GM23338 (cell line): ENCODE measurements at regions not wholly inside any gene's neighbourhood (a gene's known extent, or its start where the extent isn't known, plus 50 kb on each side); places are given as distances from the start of the nearest gene placed in this dataset.

Experiments used
- ATAC-seq: fragments of 200-7000 bp; cut with Tn5 transposase; 3 replicates; pipeline ENCODE4 v1.9.1; 2020
- DNase-seq: peaks from one replicate; pipeline ENCODE4 v3.0.0-alpha.2; 2015; ENCODE audit warnings: low spot score
- H2AFZ ChIP-seq: fragments of 200-600 bp; sonication (generic); 2 replicates; pipeline ENCODE4 v1.8.0; 2016; ENCODE audit warnings: antibody characterized with exemption, mild to moderate bottlenecking, moderate library complexity
- H3F3A ChIP-seq: fragments of 200-600 bp; sonication (generic); replicated peaks from 2 replicates; pipeline ENCODE4 v1.8.0; 2017; ENCODE audit warnings: antibody characterized with exemption, mixed run types, low read depth
- H3K27ac ChIP-seq: fragments of 200-600 bp; sonication (generic); 2 replicates; pipeline ENCODE4 v1.6.1; 2016; ENCODE audit warnings: low read depth
- H3K27me3 ChIP-seq: fragments of 200-600 bp; sonication (generic); 2 replicates; pipeline ENCODE4 v1.8.0; 2016; ENCODE audit warnings: mild to moderate bottlenecking, mixed run types, moderate library complexity; ENCODE audit not compliant: insufficient read depth
- H3K36me3 ChIP-seq: fragments of 200-600 bp; sonication (generic); 2 replicates; pipeline ENCODE4 v1.8.0; 2016; ENCODE audit warnings: mild to moderate bottlenecking; ENCODE audit not compliant: insufficient read depth
- H3K4me1 ChIP-seq: fragments of 200-600 bp; sonication (generic); 2 replicates; pipeline ENCODE4 v1.8.0; 2016; ENCODE audit warnings: mild to moderate bottlenecking, moderate library complexity; ENCODE audit not compliant: insufficient read depth
- H3K4me2 ChIP-seq: fragments of 200-600 bp; sonication (generic); 2 replicates; pipeline ENCODE4 v1.7.1; 2017; ENCODE audit warnings: mixed run types
- H3K4me3 ChIP-seq: fragments of 200-600 bp; sonication (generic); 2 replicates; pipeline ENCODE4 v1.6.1; 2016; ENCODE audit warnings: mixed run types
- H3K79me2 ChIP-seq: fragments of 200-600 bp; sonication (generic); replicated peaks from 2 replicates; pipeline ENCODE4 v1.8.0; 2017; ENCODE audit warnings: mild to moderate bottlenecking; ENCODE audit not compliant: insufficient read depth
- H3K9me2 ChIP-seq: fragments of 200-600 bp; sonication (generic); 2 replicates; pipeline ENCODE4 v1.8.0; 2017; ENCODE audit not compliant: insufficient read depth
- H4K20me1 ChIP-seq: fragments of 200-600 bp; sonication (generic); replicated peaks from 2 replicates; pipeline ENCODE4 v1.8.0; 2017; ENCODE audit warnings: mild to moderate bottlenecking; ENCODE audit not compliant: insufficient read depth
- H3K27ac Mint-ChIP-seq: 2 replicates; pipeline ENCODE4 v1.8.0; 2020; ENCODE audit warnings: inconsistent platforms, mild to moderate bottlenecking, moderate library complexity, mixed read lengths
- H3K27me3 Mint-ChIP-seq: 3 replicates; pipeline ENCODE4 v1.8.0; 2022; ENCODE audit warnings: low read depth, mild to moderate bottlenecking, moderate library complexity, mixed read lengths, inconsistent platforms; ENCODE audit not compliant: insufficient read depth, poor library complexity
- H3K36me3 Mint-ChIP-seq: 3 replicates; pipeline ENCODE4 v1.8.0; 2021; ENCODE audit warnings: low read depth, mild to moderate bottlenecking, inconsistent platforms, moderate library complexity, mixed read lengths
- H3K4me1 Mint-ChIP-seq: 3 replicates; pipeline ENCODE4 v1.8.0; 2020; ENCODE audit warnings: mild to moderate bottlenecking, inconsistent platforms, mixed read lengths
- H3K4me3 Mint-ChIP-seq: 3 replicates; pipeline ENCODE4 v1.8.0; 2021; ENCODE audit warnings: moderate library complexity, mild to moderate bottlenecking, inconsistent platforms, mixed read lengths
- H3K9me3 Mint-ChIP-seq: 3 replicates; pipeline ENCODE4 v1.8.0; 2020; ENCODE audit warnings: moderate library complexity, mild to moderate bottlenecking, inconsistent platforms, mixed read lengths
- CREB1 ChIP-seq: fragments of 250-450 bp; sonication (Bioruptor Pico); IDR thresholded peaks from 2 replicates; pipeline ENCODE4 v1.5.0; 2020; ENCODE audit warnings: low read depth, mild to moderate bottlenecking, moderate library complexity
- CTCF ChIP-seq, 2 experiments: fragments of 200-600 bp in 1 of 2; sonication (generic) in 1 of 2; conservative IDR thresholded peaks; 2 replicates each; pipeline versions ENCODE4 v1.5.1 to v1.6.1; 2016 to 2017; ENCODE audit warnings: antibody characterized with exemption in 2 of 2, low read depth in 2 of 2, mild to moderate bottlenecking in 2 of 2, moderate library complexity in 1 of 2
- ETS1 ChIP-seq: IDR thresholded peaks from 2 replicates; pipeline ENCODE4 v1.6.1; 2016; ENCODE audit warnings: antibody characterized with exemption
- EZH2 ChIP-seq: fragments of 200-600 bp; sonication (generic); IDR thresholded peaks from one replicate; pipeline ENCODE4 v1.8.0; 2017; ENCODE audit warnings: antibody characterized with exemption, mild to moderate bottlenecking, low read depth; ENCODE audit not compliant: unreplicated experiment
- EZH2phosphoT487 ChIP-seq: fragments of 200-600 bp; sonication (generic); IDR thresholded peaks from one replicate; pipeline ENCODE4 v1.8.1; 2018; ENCODE audit warnings: antibody characterized with exemption; ENCODE audit not compliant: unreplicated experiment
- JUNB ChIP-seq: IDR thresholded peaks from one replicate; pipeline ENCODE4 v1.6.1; 2016; ENCODE audit warnings: antibody characterized with exemption; ENCODE audit not compliant: unreplicated experiment
- NANOG ChIP-seq: IDR thresholded peaks from 2 replicates; pipeline ENCODE4 v1.6.1; 2016; ENCODE audit warnings: antibody characterized with exemption, borderline replicate concordance
- POLR2AphosphoS5 ChIP-seq: IDR thresholded peaks from 2 replicates; pipeline ENCODE4 v1.6.1; 2016; ENCODE audit warnings: antibody characterized with exemption, low read depth
- REST ChIP-seq: IDR thresholded peaks from one replicate; pipeline ENCODE4 v1.6.1; 2018; ENCODE audit warnings: antibody characterized with exemption; ENCODE audit not compliant: unreplicated experiment
- STAT1 ChIP-seq: IDR thresholded peaks from one replicate; pipeline ENCODE4 v1.6.1; 2016; ENCODE audit warnings: antibody characterized with exemption; ENCODE audit not compliant: unreplicated experiment
- ZNF114 ChIP-seq: fragments of 250-450 bp; sonication (Bioruptor Pico); IDR thresholded peaks from 2 replicates; pipeline ENCODE4 v1.5.0; 2020; ENCODE audit warnings: mild to moderate bottlenecking, moderate library complexity
- ZNF331 ChIP-seq: fragments of 250-450 bp; sonication (Bioruptor Pico); IDR thresholded peaks from 2 replicates; pipeline ENCODE4 v1.5.0; 2020; ENCODE audit warnings: low read depth, mild to moderate bottlenecking, moderate library complexity

GRCh38 chr6:166774770-166775169 lies 147.7 kb upstream of the RPS6KA2 start (continued):
- TF ChIP-seq CTCF (conservative IDR thresholded peaks at IDR 0.05; ENCODE audit: low read depth in 2 of 2), result no peak
- TF ChIP-seq STAT1, result no peak
- TF ChIP-seq ETS1, result no peak
- TF ChIP-seq ZNF331 (CRISPR knock-in tag), result no peak
- TF ChIP-seq EZH2phosphoT487, result no peak
- TF ChIP-seq CREB1, result no peak
- no peak for TF ChIP-seq NANOG

- Histone ChIP-seq H3K79me2 (no peaks in the 10 kb centered on the region), H3K4me2 (no peak overlapping the region), H3K4me3 (no peak overlapping the region), H3K4me1 (peaks cover 18% of the 10 kb centered on the region), H3K27ac (no peak overlapping the region), H3K36me3 (no peaks in the 10 kb centered on the region), H2AFZ (no peak overlapping the region), H3K9me2 (no peaks in the 10 kb centered on the region), H3K27me3 (no peaks in the 10 kb centered on the region), H3F3A (no peaks in the 10 kb centered on the region), H4K20me1 (no peaks in the 10 kb centered on the region)
- no peak for ATAC-seq
- H3K4me1 Mint-ChIP-seq, result peaks cover 26% of the 10 kb centered on the region
- H3K27ac Mint-ChIP-seq, result no peak overlapping the region
- no peak for DNase-seq
- H3K4me3 Mint-ChIP-seq, result no peak overlapping the region
- H3K9me3 Mint-ChIP-seq, result peaks cover 7% of the 10 kb centered on the region; the same call in 1 of the 3 replicates
- peaks cover 11% of the 10 kb centered on the region for H3K27me3 Mint-ChIP-seq
- 0 out of 3 replicates have a peak, but pooled peaks cover 3% of the 10 kb centered on the region for H3K36me3 Mint-ChIP-seq
- TF ChIP-seq CREB1 (no peak), JUNB (no peak), POLR2AphosphoS5 (no peak), CTCF (conservative IDR thresholded peaks at IDR 0.05; ENCODE audit: low read depth in 2 of 2) (no peak), ZNF114 (no peak), REST (no peak), ZNF331 (CRISPR knock-in tag) (no peak), EZH2 (no peak)
Measured at GRCh38 chr6:166774292-166774691, 147.2 kb upstream of the RPS6KA2 start.
